HG02610 (cell line): ENCODE measurements at regions not wholly inside any gene's neighbourhood (a gene's known extent, or its start where the extent isn't known, plus 50 kb on each side); places are given as distances from the start of the nearest gene placed in this dataset.
"Not testable (repeated sequence)": the region's sequence is repeated elsewhere in the genome, so short reads cannot be mapped to it uniquely, and the experiment has no call there.

Experiments used
- ATAC-seq: cut with Tn5 transposase; IDR thresholded peaks from one replicate; pipeline ENCODE4 v1.9.1; 2021; ENCODE audit warnings: mild to moderate bottlenecking, moderate library complexity; ENCODE audit not compliant: unreplicated experiment

- no peak for ATAC-seq
These were observed 62.8 kb upstream of the ATP12A start for GRCh38 chr13:24617256-24618010.

- peak; percentile 82 for ATAC-seq
These were observed 61.9 kb upstream of the ATP12A start for GRCh38 chr13:24618011-24618955.

- no peak for ATAC-seq
These were observed 60.9 kb upstream of the ATP12A start for GRCh38 chr13:24619282-24619681.

- ATAC-seq = not testable (repeated sequence)
These were observed 57.6 kb upstream of the ATP12A start for GRCh38 chr13:24622481-24623148.

- ATAC-seq = no peak
These were observed 57.0 kb upstream of the ATP12A start for GRCh38 chr13:24623149-24623665.

- ATAC-seq = no peak
These were observed 55.8 kb upstream of the ATP12A start for GRCh38 chr13:24624363-24624762.

GRCh38 chr13:24624801-24625231 lies 55.4 kb upstream of the ATP12A start:
- ATAC-seq = no peak

GRCh38 chr13:24625331-24625731 lies 54.9 kb upstream of the ATP12A start:
- ATAC-seq = no peak

- no peak for ATAC-seq
These were observed 54.0 kb upstream of the ATP12A start for GRCh38 chr13:24625870-24626849.

GRCh38 chr13:24627090-24627714 lies 53.0 kb upstream of the ATP12A start:
- ATAC-seq = no peak

- no peak for ATAC-seq
These were observed 52.3 kb upstream of the ATP12A start for GRCh38 chr13:24627946-24628345.

GRCh38 chr13:24629320-24629719 lies 50.9 kb upstream of the ATP12A start:
- ATAC-seq = no peak

GRCh38 chr13:24630121-24630520 lies 50.1 kb upstream of the ATP12A start:
- ATAC-seq = no peak
